ENCODE measurements at regions not wholly inside any gene's neighbourhood (a gene's known extent, or its start where the extent isn't known, plus 50 kb on each side); places are given as distances from the start of the nearest gene placed in this dataset.
A peak's percentile ranks its signal among the peaks of the same experiment; 100 is the strongest.

- no peaks in the 10 kb centered on the region for H3K4me1 Mint-ChIP-seq
- CTCF ChIA-PET = no interaction called here
- no peaks in the 10 kb centered on the region for H3K27me3 Mint-ChIP-seq
- H3K4me3 Mint-ChIP-seq = no peak overlapping the region
- peak; percentile 7 for DNase-seq
- H3K9me3 Mint-ChIP-seq = no peaks in the 10 kb centered on the region
- H3K36me3 Mint-ChIP-seq (ENCODE audit: low read depth) = no peaks in the 10 kb centered on the region
- POLR2A ChIA-PET = no interaction called here
- no peak overlapping the region for H3K27ac Mint-ChIP-seq
These were observed 214.8 kb upstream of the RAB6C start for GRCh38 chr2:129764376-129765325.

DNA sequence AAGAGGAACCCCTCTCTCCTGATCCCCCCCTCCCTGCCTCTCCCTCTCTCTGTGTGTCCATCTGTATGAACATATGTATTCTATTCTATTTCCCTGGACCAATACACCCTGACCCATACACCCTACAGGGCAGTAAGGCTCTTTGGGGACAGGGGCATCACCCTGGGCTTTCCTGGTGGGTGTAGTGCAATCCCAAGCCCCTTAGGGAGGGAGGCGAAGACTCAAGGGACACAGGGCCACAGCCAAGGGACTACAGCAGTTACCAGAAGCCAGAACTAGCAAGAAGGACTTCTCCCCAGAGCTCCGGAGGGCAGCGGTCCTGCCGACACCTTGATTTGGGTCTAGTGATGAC lies 214.2 kb upstream of the RAB6C start:
- ChIA-PET CTCF (no interaction called here), POLR2A (no interaction called here)
- no peaks in the 10 kb centered on the region for H3K4me1 Mint-ChIP-seq
- H3K4me3 Mint-ChIP-seq = no peak overlapping the region
- H3K27me3 Mint-ChIP-seq = no peaks in the 10 kb centered on the region
- peak; percentile 2 for DNase-seq
- no peak overlapping the region for H3K27ac Mint-ChIP-seq
- H3K36me3 Mint-ChIP-seq (ENCODE audit: low read depth) = no peaks in the 10 kb centered on the region
- no peaks in the 10 kb centered on the region for H3K9me3 Mint-ChIP-seq

DNA sequence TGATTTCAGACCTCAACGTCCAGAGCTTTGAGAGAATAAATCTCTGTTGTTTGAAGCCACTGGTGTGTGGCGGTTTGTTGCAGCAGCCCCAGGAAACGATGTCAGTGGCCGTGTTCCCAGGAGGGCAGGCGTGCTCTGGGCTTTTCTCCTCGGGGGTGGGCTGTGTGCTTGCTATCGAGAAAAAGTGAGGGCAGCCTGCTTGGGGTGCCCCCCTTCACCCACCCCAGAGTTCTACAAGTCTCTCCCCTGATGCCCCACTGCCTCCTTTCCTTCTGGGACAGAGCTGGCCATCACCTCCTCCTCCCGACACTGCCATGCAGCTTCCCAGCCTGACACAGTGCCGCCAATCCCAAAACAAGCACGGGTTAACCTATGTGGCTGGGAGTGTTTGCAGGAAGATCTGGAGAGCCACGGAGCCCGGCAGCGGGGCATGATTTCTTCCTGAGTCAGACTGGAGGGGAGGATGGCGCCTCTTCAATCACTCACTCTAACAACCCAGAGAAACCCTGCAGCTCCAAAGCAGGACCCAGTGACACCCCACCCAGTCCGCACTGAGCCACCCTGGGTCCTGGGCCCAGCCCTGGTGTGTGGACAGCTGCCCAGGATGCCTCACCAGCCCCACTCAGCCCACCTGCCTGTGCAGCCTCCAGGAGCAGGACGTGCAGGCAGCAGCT lies 213.7 kb upstream of the RAB6C start:
- no peaks in the 10 kb centered on the region for H3K9me3 Mint-ChIP-seq
- no peaks in the 10 kb centered on the region for H3K4me1 Mint-ChIP-seq
- CTCF ChIA-PET = no interaction called here
- POLR2A ChIA-PET = no interaction called here
- H3K4me3 Mint-ChIP-seq = no peak overlapping the region
- no peaks in the 10 kb centered on the region for H3K36me3 Mint-ChIP-seq (ENCODE audit: low read depth)
- H3K27ac Mint-ChIP-seq = no peak overlapping the region
- no peaks in the 10 kb centered on the region for H3K27me3 Mint-ChIP-seq
- DNase-seq = peak; percentile 3

DNA sequence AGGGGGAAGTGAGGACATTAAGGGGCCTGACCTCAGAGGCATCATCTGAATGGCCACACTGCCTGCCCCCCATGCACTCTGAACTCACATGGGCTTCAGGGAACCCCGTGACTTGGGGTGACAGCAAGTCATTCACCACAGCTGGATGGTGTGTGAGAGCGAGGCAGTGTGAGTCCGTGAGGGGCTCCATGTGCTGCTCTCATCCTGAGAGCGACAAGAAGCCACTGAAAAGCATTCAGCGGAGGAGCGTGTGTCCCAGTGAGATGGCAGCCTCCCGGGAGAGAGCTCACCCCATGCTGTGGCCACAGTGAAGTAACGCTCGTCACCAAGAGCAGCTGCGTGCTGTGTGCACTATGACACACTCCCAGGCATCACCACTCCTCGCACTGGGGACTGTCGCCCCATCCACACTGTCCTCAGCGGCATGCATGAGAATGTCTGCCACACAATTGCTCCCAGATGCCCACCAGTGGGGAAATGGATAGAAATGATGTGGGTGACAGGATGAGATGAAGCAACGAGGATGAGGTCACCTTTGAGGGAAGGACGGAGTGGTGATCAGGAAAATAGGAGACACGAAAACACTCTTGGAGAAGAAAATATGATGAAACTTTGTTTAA lies 213.0 kb upstream of the RAB6C start:
- ChIA-PET POLR2A (no interaction called here), CTCF (no interaction called here)
- no peaks in the 10 kb centered on the region for H3K27me3 Mint-ChIP-seq
- no peaks in the 10 kb centered on the region for H3K9me3 Mint-ChIP-seq
- H3K4me3 Mint-ChIP-seq = no peak overlapping the region
- H3K36me3 Mint-ChIP-seq (ENCODE audit: low read depth) = no peaks in the 10 kb centered on the region
- no peak overlapping the region for H3K27ac Mint-ChIP-seq
- H3K4me1 Mint-ChIP-seq = no peaks in the 10 kb centered on the region
- DNase-seq = no peak

DNA sequence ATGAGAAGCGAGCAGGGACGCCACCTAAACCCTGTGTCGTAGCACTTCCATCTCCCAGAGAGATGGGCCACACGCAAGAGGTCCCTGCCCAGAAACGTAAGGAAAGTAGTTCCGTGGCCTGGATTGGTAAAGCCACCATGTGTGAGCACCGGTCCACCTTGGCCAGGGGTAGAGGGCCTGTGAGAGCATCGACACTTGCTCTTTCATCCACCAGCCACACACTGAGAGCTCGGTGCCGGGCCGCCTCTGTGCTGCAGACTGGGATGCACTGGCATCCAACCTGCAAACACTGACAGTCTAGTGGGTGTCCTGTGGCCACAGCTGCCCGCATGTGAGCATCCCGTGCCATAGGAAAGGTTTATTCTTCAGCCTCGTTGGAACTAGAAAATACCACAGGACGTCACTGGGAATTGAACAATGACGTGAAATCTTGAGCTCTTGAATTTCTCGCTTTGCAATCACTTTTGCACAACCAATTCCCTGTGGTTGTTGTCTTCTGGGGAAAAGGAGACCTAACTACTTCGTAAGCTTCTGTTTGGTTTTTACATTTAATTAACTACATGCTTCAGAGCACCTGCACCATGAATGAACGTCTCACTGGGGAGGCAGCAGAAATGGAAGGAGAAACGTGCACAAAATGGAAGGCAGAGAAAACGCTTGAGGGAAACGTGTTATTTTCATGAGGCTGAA lies 212.0 kb upstream of the RAB6C start:
- Mint-ChIP-seq H3K4me1 (no peaks in the 10 kb centered on the region), H3K27me3 (no peaks in the 10 kb centered on the region), H3K36me3 (ENCODE audit: low read depth) (no peaks in the 10 kb centered on the region), H3K27ac (no peak overlapping the region), H3K9me3 (no peaks in the 10 kb centered on the region), H3K4me3 (no peak overlapping the region)
- CTCF ChIA-PET = no interaction called here
- POLR2A ChIA-PET = no interaction called here
- no peak for DNase-seq

DNA sequence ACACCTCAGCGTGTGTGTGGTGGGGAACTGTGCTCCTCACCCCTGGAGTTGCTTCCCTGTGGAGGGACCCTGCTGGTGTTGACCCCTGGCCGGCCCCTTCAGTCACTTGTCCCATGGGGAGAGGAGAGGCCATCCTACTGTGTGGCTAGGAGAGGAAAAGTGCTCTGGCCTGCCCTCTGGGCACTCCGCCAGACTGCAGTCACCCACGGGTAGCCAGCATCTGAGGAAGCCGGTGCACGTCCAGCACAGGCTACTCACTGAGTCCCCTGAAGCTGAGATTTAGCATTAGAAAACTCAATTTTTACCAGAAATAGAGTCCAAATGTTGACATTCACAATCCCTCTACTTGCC lies 211.5 kb upstream of the RAB6C start:
- DNase-seq = no peak
- Mint-ChIP-seq H3K9me3 (no peaks in the 10 kb centered on the region), H3K27me3 (no peaks in the 10 kb centered on the region), H3K4me3 (no peak overlapping the region), H3K27ac (no peak overlapping the region), H3K4me1 (no peaks in the 10 kb centered on the region), H3K36me3 (ENCODE audit: low read depth) (no peaks in the 10 kb centered on the region)
- ChIA-PET CTCF (no interaction called here), POLR2A (no interaction called here)

- CTCF ChIA-PET = no interaction called here
- no peak overlapping the region for H3K4me3 Mint-ChIP-seq
- H3K36me3 Mint-ChIP-seq (ENCODE audit: low read depth) = no peaks in the 10 kb centered on the region
- H3K4me1 Mint-ChIP-seq = no peaks in the 10 kb centered on the region
- DNase-seq = no peak
- no peaks in the 10 kb centered on the region for H3K27me3 Mint-ChIP-seq
- POLR2A ChIA-PET = no interaction called here
- no peak overlapping the region for H3K27ac Mint-ChIP-seq
- no peaks in the 10 kb centered on the region for H3K9me3 Mint-ChIP-seq
These were observed 210.8 kb upstream of the RAB6C start for GRCh38 chr2:129768485-129769184.

GRCh38 chr2:129769185-129769991 lies 210.1 kb upstream of the RAB6C start:
- Mint-ChIP-seq H3K27me3 (no peaks in the 10 kb centered on the region), H3K27ac (no peak overlapping the region), H3K36me3 (ENCODE audit: low read depth) (no peaks in the 10 kb centered on the region), H3K4me1 (no peaks in the 10 kb centered on the region), H3K9me3 (no peaks in the 10 kb centered on the region), H3K4me3 (no peak overlapping the region)
- DNase-seq = no peak
- ChIA-PET CTCF (no interaction called here), POLR2A (no interaction called here)

- Mint-ChIP-seq H3K4me1 (no peaks in the 10 kb centered on the region), H3K9me3 (no peaks in the 10 kb centered on the region), H3K27ac (no peak overlapping the region), H3K36me3 (ENCODE audit: low read depth) (no peaks in the 10 kb centered on the region), H3K4me3 (no peak overlapping the region), H3K27me3 (no peaks in the 10 kb centered on the region)
- DNase-seq = no peak
- ChIA-PET CTCF (no interaction called here), POLR2A (no interaction called here)
These were observed 207.9 kb upstream of the RAB6C start for GRCh38 chr2:129771418-129772189.

DNA sequence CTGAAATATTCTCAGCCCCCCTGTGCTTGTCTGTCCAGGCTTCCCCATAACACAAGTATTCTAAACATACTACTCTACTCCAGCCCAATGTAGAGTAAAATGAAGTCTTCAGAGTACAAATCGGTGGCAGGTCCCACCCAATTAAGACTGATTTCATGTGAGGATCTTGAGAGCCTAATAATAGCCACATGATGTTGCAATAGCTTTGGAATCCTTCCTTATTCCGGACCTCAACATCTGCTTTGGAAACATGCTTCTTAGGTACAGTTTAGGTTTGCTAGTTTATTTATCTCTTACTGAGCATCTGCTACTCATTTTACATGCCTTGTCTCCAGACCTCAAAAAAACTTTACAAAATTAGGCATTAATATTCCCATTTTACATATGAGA lies 207.3 kb upstream of the RAB6C start:
- DNase-seq = no peak
- ChIA-PET CTCF (no interaction called here), POLR2A (no interaction called here)
- Mint-ChIP-seq H3K4me1 (no peaks in the 10 kb centered on the region), H3K4me3 (no peak overlapping the region), H3K27me3 (no peaks in the 10 kb centered on the region), H3K27ac (no peak overlapping the region), H3K9me3 (no peaks in the 10 kb centered on the region), H3K36me3 (ENCODE audit: low read depth) (no peaks in the 10 kb centered on the region)

GRCh38 chr2:129775952-129776653 lies 203.4 kb upstream of the RAB6C start:
- Mint-ChIP-seq H3K4me1 (no peaks in the 10 kb centered on the region), H3K27ac (no peak overlapping the region), H3K9me3 (no peaks in the 10 kb centered on the region), H3K4me3 (no peak overlapping the region), H3K36me3 (ENCODE audit: low read depth) (no peaks in the 10 kb centered on the region), H3K27me3 (no peaks in the 10 kb centered on the region)
- POLR2A ChIA-PET = no interaction called here
- DNase-seq = peak; percentile 1
- CTCF ChIA-PET = interaction anchor here (0.6 kb wide), 1 partner anchor 50 kb away, joined by 3 read pairs; no protein-coding TSS in a partner anchor

Measured in activated CD4-positive, alpha-beta memory T cell treated with anti-CD3 and anti-CD28 coated beads, Interleukin-2, amount 10 ng/mL, durations not matched to agents 7 days and 5 days (primary cell).